Vagina (tissue), 2 donors: ENCODE measurements at regions not wholly inside any gene's neighbourhood (a gene's known extent, or its start where the extent isn't known, plus 50 kb on each side); places are given as distances from the start of the nearest gene placed in this dataset.

ENCODE experiments used
- CTCF ChIP-seq, 3 experiments: fragments of 450-650 bp in 2 of 3; fragments of 200-600 bp in 1 of 3; sonication (generic) in 1 of 3; IDR thresholded peaks; one replicate each; pipeline ENCODE4 v1.5.1; 2017 to 2019; ENCODE audit warnings: antibody characterized with exemption in 3 of 3, mild to moderate bottlenecking in 2 of 3, moderate library complexity in 2 of 3
- POLR2A ChIP-seq, 2 donors: fragments of 450-650 bp; IDR thresholded peaks; one replicate each; pipeline ENCODE4 v1.6.1; 2017; ENCODE audit warnings: antibody characterized with exemption in 2 of 2, mild to moderate bottlenecking in 2 of 2, moderate library complexity in 2 of 2
- POLR2AphosphoS5 ChIP-seq, 2 donors: sonication (generic); formaldehyde crosslinking; IDR thresholded peaks; one replicate each; pipeline ENCODE4 v1.9.0; 2017; ENCODE audit warnings: antibody characterized with exemption in 2 of 2, mild to moderate bottlenecking in 2 of 2, low read depth in 1 of 2; ENCODE audit not compliant: insufficient read depth in 1 of 2

GRCh38 chr1:119294199-119294598 is 74.4 kb upstream of the HAO2 start:
- TF ChIP-seq CTCF (IDR thresholded peaks at IDR 0.05) (no peak), POLR2A (IDR thresholded peaks at IDR 0.05) (no peak), POLR2AphosphoS5 (IDR thresholded peaks at IDR 0.05; ENCODE audit: insufficient read depth in 1 of 2, low read depth in 1 of 2) (no peak)
